Right lobe of liver (tissue), 4 donors: ENCODE measurements at regions not wholly inside any gene's neighbourhood (a gene's known extent, or its start where the extent isn't known, plus 50 kb on each side); places are given as distances from the start of the nearest gene placed in this dataset.

Experiments used
- CTCF ChIP-seq, 4 donors: fragments of 200-600 bp in 3 of 4; fragments of 450-650 bp in 1 of 4; IDR thresholded peaks; one replicate each; pipeline versions ENCODE4 v1.5.1 to v1.8.0; 2016 to 2022; ENCODE audit warnings: antibody characterized with exemption in 4 of 4, mild to moderate bottlenecking in 2 of 4
- POLR2A ChIP-seq: fragments of 450-650 bp; IDR thresholded peaks from one replicate; pipeline ENCODE4 v1.6.1; 2017; ENCODE audit warnings: antibody characterized with exemption, mild to moderate bottlenecking
- donor health status: DM: no; HTN: no; CAD: no.
- donor health status: DM: no; HTN: no; CAD: no.
- donor health status: DM: no; HTN: yes; CAD: no.

- TF ChIP-seq CTCF (IDR thresholded peaks at IDR 0.05) = no peak
- no peak for TF ChIP-seq POLR2A
These were observed 149.1 kb upstream of the NRG3 start for GRCh38 chr10:81725851-81726250.
